Hepatocyte (in vitro differentiated cells): ENCODE measurements at regions not wholly inside any gene's neighbourhood (a gene's known extent, or its start where the extent isn't known, plus 50 kb on each side); places are given as distances from the start of the nearest gene placed in this dataset.

Experiments used
- EZH2 ChIP-seq: fragments of 200-600 bp; sonication (generic); IDR thresholded peaks from 2 replicates; pipeline ENCODE4 v1.6.1; 2016; ENCODE audit warnings: antibody characterized with exemption, mild to moderate bottlenecking, borderline replicate concordance
- TF ChIP-seq, protein P1 (sequence below): fragments of 200-600 bp; sonication (generic); IDR thresholded peaks from 2 replicates; pipeline ENCODE4 v1.5.1; 2016; ENCODE audit warnings: antibody characterized with exemption, mild to moderate bottlenecking; ENCODE audit not compliant: poor library complexity

DNA sequence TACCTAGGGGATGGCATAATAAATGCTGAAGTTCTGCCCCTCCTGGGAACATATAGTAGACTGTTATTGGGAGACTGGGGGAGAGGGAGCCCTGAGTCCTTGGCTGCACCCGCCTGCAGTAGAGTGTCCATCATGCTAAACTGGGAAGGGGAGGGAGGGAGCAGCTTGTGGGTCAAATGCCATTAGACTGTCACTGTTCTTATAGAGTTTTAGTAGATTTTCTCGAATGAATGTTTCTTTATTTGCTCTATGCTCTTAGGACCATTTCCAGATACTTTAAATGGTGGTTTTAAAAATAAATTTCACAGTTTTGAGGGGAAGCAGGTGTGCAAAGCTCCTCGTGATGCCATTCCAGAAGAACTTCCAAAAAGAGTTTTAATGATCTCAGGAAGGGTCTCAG, 111.6 kb upstream of the USP9X start:
- TF ChIP-seq, protein P1, sequence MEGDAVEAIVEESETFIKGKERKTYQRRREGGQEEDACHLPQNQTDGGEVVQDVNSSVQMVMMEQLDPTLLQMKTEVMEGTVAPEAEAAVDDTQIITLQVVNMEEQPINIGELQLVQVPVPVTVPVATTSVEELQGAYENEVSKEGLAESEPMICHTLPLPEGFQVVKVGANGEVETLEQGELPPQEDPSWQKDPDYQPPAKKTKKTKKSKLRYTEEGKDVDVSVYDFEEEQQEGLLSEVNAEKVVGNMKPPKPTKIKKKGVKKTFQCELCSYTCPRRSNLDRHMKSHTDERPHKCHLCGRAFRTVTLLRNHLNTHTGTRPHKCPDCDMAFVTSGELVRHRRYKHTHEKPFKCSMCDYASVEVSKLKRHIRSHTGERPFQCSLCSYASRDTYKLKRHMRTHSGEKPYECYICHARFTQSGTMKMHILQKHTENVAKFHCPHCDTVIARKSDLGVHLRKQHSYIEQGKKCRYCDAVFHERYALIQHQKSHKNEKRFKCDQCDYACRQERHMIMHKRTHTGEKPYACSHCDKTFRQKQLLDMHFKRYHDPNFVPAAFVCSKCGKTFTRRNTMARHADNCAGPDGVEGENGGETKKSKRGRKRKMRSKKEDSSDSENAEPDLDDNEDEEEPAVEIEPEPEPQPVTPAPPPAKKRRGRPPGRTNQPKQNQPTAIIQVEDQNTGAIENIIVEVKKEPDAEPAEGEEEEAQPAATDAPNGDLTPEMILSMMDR = no peak
- TF ChIP-seq EZH2 = no peak
